Osteoblast (primary cell): ENCODE measurements at regions not wholly inside any gene's neighbourhood (a gene's known extent, or its start where the extent isn't known, plus 50 kb on each side); places are given as distances from the start of the nearest gene placed in this dataset.

ENCODE experiments used
- DNase-seq: peaks from one replicate; pipeline ENCODE4 v3.0.0; 2011; ENCODE audit warnings: low spot score, mixed read lengths; ENCODE audit not compliant: insufficient read length; ENCODE audit errors: missing footprints
- H2AFZ ChIP-seq: 2 replicates; pipeline ENCODE4 v1.6.0; 2011; ENCODE audit warnings: mild to moderate bottlenecking, low read length
- H3K27ac ChIP-seq: 2 replicates; pipeline ENCODE4 v1.5.1; 2011; ENCODE audit warnings: mild to moderate bottlenecking, low read depth, low read length, moderate library complexity
- H3K27me3 ChIP-seq: 2 replicates; pipeline ENCODE4 v1.6.0; 2012; ENCODE audit warnings: mild to moderate bottlenecking, control low read depth, inconsistent platforms, low read length, moderate library complexity; ENCODE audit not compliant: insufficient read depth
- H3K36me3 ChIP-seq: 2 replicates; pipeline ENCODE4 v1.5.1; 2011; ENCODE audit warnings: mild to moderate bottlenecking, low read length, control low read depth, moderate library complexity; ENCODE audit not compliant: insufficient read depth
- H3K4me1 ChIP-seq: 2 replicates; pipeline ENCODE4 v1.5.1; 2011; ENCODE audit warnings: mild to moderate bottlenecking, low read length, control low read depth, moderate library complexity; ENCODE audit not compliant: insufficient read depth
- H3K4me2 ChIP-seq: 2 replicates; pipeline ENCODE4 v1.6.0; 2011; ENCODE audit warnings: mild to moderate bottlenecking, low read length; ENCODE audit not compliant: insufficient read depth
- H3K4me3 ChIP-seq: fragments of 200-600 bp; sonication (generic); 3 replicates; pipeline ENCODE4 v1.5.1; 2012; ENCODE audit warnings: mild to moderate bottlenecking, low read length, inconsistent platforms; ENCODE audit not compliant: insufficient read depth
- H3K79me2 ChIP-seq: 2 replicates; pipeline ENCODE4 v1.6.0; 2012; ENCODE audit warnings: mild to moderate bottlenecking, low read length, control low read depth, inconsistent platforms; ENCODE audit not compliant: insufficient read depth
- H3K9me3 ChIP-seq: 2 replicates; pipeline ENCODE4 v1.5.1; 2011; ENCODE audit warnings: low read depth, low read length, control low read depth
- H4K20me1 ChIP-seq: 2 replicates; pipeline ENCODE4 v1.6.0; 2012; ENCODE audit warnings: mild to moderate bottlenecking, low read length, control low read depth; ENCODE audit not compliant: insufficient read depth
- TF ChIP-seq, protein P1 (sequence below): IDR thresholded peaks from 2 replicates; pipeline ENCODE4 v1.5.1; 2011; ENCODE audit warnings: mild to moderate bottlenecking, low read depth, low read length, moderate library complexity; ENCODE audit errors: extremely low read depth

DNA sequence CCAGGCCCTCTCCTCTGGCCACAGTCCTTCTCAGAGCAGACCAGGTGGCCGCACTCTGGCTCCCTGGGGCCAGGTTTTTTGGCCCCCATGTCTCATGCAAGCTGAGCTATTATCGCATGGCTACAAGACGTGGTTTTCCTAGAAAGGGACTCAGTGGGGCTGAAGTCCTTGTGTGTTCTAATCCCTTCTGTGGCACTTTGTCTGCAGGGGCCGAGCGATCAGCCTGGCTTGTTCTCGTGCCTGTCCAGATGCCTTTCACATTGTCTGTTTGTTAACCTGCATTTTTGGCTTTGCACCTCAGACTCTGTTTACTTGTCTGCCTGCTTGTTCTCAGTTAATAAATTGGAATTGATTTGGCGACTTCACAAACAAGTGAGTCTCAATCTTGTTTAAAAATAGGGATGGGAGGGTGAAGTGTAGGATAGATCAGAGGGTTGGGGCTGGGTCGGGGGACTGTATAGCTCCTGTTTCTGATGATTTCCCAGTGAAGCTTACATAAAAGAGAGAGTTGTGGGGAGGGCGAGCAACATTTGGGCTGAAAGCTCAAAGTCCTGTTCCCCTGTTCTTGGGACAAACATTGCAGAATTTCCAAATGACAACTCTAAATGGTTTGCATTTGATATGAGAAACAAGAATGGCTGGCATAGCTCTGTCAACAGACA is 440.4 kb downstream of the COG6 start:
- Histone ChIP-seq H3K9me3 (no peaks in the 10 kb centered on the region), H3K27ac (no peak overlapping the region), H4K20me1 (no peaks in the 10 kb centered on the region), H3K4me2 (no peak overlapping the region), H3K4me1 (no peaks in the 10 kb centered on the region), H3K79me2 (no peaks in the 10 kb centered on the region), H3K4me3 (no peak overlapping the region), H3K27me3 (peaks cover 9% of the 10 kb centered on the region), H2AFZ (no peak overlapping the region), H3K36me3 (no peaks in the 10 kb centered on the region)
- no peak for DNase-seq
- TF ChIP-seq, protein P1, sequence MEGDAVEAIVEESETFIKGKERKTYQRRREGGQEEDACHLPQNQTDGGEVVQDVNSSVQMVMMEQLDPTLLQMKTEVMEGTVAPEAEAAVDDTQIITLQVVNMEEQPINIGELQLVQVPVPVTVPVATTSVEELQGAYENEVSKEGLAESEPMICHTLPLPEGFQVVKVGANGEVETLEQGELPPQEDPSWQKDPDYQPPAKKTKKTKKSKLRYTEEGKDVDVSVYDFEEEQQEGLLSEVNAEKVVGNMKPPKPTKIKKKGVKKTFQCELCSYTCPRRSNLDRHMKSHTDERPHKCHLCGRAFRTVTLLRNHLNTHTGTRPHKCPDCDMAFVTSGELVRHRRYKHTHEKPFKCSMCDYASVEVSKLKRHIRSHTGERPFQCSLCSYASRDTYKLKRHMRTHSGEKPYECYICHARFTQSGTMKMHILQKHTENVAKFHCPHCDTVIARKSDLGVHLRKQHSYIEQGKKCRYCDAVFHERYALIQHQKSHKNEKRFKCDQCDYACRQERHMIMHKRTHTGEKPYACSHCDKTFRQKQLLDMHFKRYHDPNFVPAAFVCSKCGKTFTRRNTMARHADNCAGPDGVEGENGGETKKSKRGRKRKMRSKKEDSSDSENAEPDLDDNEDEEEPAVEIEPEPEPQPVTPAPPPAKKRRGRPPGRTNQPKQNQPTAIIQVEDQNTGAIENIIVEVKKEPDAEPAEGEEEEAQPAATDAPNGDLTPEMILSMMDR: no peak

DNA sequence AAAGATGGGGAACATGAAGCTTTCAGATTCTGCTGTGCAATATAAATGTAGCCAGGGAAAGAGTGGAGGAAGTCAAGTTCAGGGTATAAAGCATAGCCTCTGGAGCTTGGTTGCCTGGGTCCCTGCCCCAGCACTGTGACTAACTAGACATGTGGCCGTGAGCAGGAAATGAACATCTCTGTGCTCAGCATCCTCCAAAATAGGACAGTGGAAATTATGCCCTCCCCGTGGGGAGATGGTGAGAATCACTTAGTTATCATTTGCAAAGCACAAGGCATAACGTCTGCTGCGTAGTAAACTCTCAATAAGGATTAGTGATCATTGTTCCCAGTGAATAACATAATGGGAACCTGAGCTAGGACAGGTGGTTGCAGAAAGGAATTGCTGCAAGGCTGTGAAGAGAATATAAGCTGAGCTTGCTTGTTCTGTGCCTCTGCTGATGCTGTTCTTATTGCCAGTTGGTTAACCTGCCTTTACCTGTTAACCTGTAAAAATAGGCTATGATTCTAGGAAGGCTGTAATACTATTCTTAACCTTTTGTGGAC is 441.0 kb downstream of the COG6 start:
- Histone ChIP-seq H3K27ac (no peak overlapping the region), H3K9me3 (no peaks in the 10 kb centered on the region), H2AFZ (no peak overlapping the region), H3K79me2 (no peaks in the 10 kb centered on the region), H3K27me3 (peaks cover 9% of the 10 kb centered on the region), H3K4me2 (no peak overlapping the region), H4K20me1 (no peaks in the 10 kb centered on the region), H3K4me3 (no peak overlapping the region), H3K4me1 (no peaks in the 10 kb centered on the region), H3K36me3 (no peaks in the 10 kb centered on the region)
- TF ChIP-seq, protein P1: no peak
- no peak for DNase-seq

DNA sequence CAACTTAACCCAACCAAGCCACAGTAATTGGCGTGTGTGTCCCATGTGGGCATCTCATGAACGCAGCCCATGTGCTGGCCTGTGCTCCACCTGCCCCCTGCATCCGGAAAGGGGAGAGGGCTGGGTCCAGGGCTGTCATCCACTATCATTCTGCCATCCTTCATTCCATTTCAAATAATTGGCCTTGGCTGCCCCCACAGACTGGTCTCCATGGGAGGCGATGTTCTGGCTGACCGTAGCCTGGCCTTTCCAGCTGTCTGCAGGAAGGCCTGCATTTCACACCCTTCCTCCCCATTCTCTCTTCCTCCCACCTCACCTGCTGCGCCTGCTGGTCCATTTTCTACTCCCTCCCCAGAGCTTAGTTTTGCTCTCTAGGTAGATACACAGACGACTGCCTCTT is 442.8 kb downstream of the COG6 start:
- Histone ChIP-seq H3K9me3 (no peaks in the 10 kb centered on the region), H3K4me3 (no peak overlapping the region), H3K27me3 (peaks cover 9% of the 10 kb centered on the region), H2AFZ (no peak overlapping the region), H4K20me1 (no peaks in the 10 kb centered on the region), H3K4me2 (no peak overlapping the region), H3K4me1 (peaks cover 10% of the 10 kb centered on the region), H3K36me3 (no peaks in the 10 kb centered on the region), H3K79me2 (no peaks in the 10 kb centered on the region), H3K27ac (no peak overlapping the region)
- DNase-seq: no peak
- TF ChIP-seq, protein P1: no peak

DNA sequence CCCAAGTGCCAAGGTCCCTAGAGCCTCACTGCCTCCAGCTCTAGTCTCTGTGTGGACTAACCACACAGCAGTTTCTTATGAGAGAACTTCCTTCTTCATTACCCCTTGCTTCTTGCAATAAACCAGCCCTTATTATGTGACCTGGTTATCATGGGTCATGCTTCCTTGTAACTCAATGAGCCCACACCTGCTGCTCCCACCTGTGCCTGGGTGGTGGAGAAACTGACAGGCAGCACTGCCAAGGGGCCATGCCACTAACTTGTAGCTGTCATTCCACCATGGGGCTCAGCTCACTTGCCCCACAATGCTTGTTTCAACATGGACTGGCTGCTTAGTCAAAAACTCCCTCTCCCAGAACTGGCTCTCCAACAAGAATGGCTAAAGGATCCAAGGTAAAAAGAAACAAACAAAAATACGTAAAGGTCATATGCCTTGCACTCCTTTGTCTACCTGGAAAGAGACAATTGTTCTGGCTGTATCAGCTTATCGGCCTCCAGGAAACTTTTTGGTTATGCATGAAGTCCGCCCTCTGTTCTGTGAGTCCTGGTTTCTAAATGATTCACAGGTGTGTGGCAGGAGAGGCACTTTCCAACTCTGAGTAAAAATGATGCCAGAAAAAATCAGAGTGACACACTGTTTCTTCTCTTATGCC is 446.4 kb downstream of the COG6 start:
- H3K4me1 ChIP-seq: peaks cover 10% of the 10 kb centered on the region
- TF ChIP-seq, protein P1: no peak
- no peaks in the 10 kb centered on the region for H3K79me2 ChIP-seq
- no peaks in the 10 kb centered on the region for H3K27me3 ChIP-seq
- H2AFZ ChIP-seq: no peak overlapping the region
- no peaks in the 10 kb centered on the region for H3K9me3 ChIP-seq
- H3K4me2 ChIP-seq: no peak overlapping the region
- H3K36me3 ChIP-seq: no peaks in the 10 kb centered on the region
- H3K27ac ChIP-seq: no peak overlapping the region
- DNase-seq: no peak
- no peaks in the 10 kb centered on the region for H4K20me1 ChIP-seq
- no peak overlapping the region for H3K4me3 ChIP-seq
